Activated B cell treated with CpG ODN at 0.5 μM for 24 hours (primary cell): ENCODE measurements at regions not wholly inside any gene's neighbourhood (a gene's known extent, or its start where the extent isn't known, plus 50 kb on each side); places are given as distances from the start of the nearest gene placed in this dataset.

Experiments used
- ATAC-seq: fragments of 200-7000 bp; cut with Tn5 transposase; one replicate; pipeline ENCODE4 v1.10.0; 2021; ENCODE audit warnings: low read depth, mild to moderate bottlenecking, moderate library complexity
- CTCF ChIA-PET: fragments of 350-600 bp; sonication (Branson Sonifier 250); formaldehyde crosslinking; loops from one replicate; lab custom pipeline; 2021; ENCODE audit warnings: antibody characterized with exemption; lab: Charles Lee
- POLR2A ChIA-PET: fragments of 350-600 bp; sonication (Branson Sonifier 250); formaldehyde crosslinking; loops from one replicate; lab custom pipeline; 2021; ENCODE audit warnings: antibody characterized with exemption; lab: Charles Lee
- DNase-seq: peaks from one replicate; pipeline ENCODE4 v3.0.0; 2022
- H3K27ac Mint-ChIP-seq: one replicate; pipeline ENCODE4 v1.8.0; 2020; ENCODE audit warnings: mixed read lengths
- H3K27me3 Mint-ChIP-seq: one replicate; pipeline ENCODE4 v1.8.0; 2021; ENCODE audit warnings: mixed read lengths
- H3K36me3 Mint-ChIP-seq: one replicate; pipeline ENCODE4 v1.8.0; 2021; ENCODE audit warnings: low read depth, mixed read lengths
- H3K4me1 Mint-ChIP-seq: one replicate; pipeline ENCODE4 v1.8.0; 2021; ENCODE audit warnings: mixed read lengths
- H3K4me3 Mint-ChIP-seq: one replicate; pipeline ENCODE4 v1.8.0; 2020; ENCODE audit warnings: mild to moderate bottlenecking, mixed read lengths
- H3K9me3 Mint-ChIP-seq: one replicate; pipeline ENCODE4 v1.8.0; 2020; ENCODE audit warnings: mixed read lengths
- intact Hi-C: fragments of 100-400 bp; cut with micrococcal nuclease; formaldehyde crosslinking; loops from one replicate; pipeline ENCODE4 v1.15.1; 2024
- TF ChIP-seq, protein P1 (sequence below): fragments of 200-600 bp; IDR thresholded peaks from one replicate; pipeline ENCODE4 v1.8.0; 2022; ENCODE audit warnings: antibody characterized with exemption, mild to moderate bottlenecking

DNA sequence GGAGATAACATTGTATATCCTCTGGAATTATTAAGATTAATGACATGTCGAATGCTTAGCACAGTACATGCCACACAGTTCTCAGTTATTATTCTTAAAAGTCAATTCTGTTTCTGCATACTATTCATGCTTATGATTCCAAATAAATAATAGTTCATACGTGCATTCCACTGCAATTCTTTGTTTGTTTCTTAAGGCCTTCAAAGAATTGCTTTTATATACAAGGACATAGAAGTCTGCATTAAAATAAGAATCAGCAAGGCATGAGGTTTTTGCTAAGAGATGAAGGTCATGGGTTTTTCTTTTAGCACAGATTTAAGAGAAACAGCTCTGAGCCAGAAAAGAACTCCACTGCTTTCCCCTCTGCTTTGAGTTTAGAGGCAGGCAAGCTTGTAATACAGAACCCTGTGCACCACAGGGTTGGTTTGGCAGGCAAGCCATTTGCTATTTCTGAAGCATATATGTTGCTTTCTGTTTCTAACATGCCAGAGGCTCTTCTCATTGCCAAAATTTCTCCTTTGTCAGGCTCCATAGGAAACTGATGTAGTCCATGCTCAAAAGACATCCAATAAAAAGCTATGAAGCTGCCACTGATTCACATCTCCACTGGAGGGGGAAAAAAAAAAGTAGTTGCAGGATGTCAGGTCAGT, 420.6 kb upstream of the TYRP1 start:
- CTCF ChIA-PET, result no interaction called here
- H3K36me3 Mint-ChIP-seq, result no peaks in the 10 kb centered on the region
- H3K27me3 Mint-ChIP-seq, result no peaks in the 10 kb centered on the region
- DNase-seq, result no peak
- H3K4me3 Mint-ChIP-seq, result no peak overlapping the region
- POLR2A ChIA-PET, result no interaction called here
- TF ChIP-seq, protein P1, sequence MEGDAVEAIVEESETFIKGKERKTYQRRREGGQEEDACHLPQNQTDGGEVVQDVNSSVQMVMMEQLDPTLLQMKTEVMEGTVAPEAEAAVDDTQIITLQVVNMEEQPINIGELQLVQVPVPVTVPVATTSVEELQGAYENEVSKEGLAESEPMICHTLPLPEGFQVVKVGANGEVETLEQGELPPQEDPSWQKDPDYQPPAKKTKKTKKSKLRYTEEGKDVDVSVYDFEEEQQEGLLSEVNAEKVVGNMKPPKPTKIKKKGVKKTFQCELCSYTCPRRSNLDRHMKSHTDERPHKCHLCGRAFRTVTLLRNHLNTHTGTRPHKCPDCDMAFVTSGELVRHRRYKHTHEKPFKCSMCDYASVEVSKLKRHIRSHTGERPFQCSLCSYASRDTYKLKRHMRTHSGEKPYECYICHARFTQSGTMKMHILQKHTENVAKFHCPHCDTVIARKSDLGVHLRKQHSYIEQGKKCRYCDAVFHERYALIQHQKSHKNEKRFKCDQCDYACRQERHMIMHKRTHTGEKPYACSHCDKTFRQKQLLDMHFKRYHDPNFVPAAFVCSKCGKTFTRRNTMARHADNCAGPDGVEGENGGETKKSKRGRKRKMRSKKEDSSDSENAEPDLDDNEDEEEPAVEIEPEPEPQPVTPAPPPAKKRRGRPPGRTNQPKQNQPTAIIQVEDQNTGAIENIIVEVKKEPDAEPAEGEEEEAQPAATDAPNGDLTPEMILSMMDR, result no peak
- H3K27ac Mint-ChIP-seq, result no peak overlapping the region
- ATAC-seq, result no peak
- peaks cover 10% of the 10 kb centered on the region for H3K9me3 Mint-ChIP-seq
- no peaks in the 10 kb centered on the region for H3K4me1 Mint-ChIP-seq
- intact Hi-C loops, result no loop called here

DNA sequence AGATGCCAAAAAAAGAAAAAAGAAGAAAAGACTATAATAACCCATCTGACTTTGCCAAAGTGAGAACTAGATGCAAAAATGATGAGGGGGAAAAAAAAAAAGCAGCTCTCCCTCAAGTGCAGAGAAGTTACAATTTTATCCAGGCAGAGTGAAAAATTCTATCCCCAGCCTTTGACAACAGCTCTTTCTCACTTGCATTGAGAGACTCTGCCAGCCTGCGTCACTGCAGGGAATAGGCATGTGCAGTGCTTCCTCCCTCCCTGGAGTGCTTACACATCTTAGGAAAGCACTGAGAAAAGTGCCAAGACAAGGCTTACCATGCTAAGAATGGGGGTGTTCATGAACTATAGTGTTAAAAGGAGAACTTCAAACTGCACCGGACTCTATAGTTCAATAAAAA, 418.6 kb upstream of the TYRP1 start:
- H3K36me3 Mint-ChIP-seq, result no peaks in the 10 kb centered on the region
- CTCF ChIA-PET, result no interaction called here
- no peak overlapping the region for H3K4me3 Mint-ChIP-seq
- intact Hi-C loops, result no loop called here
- POLR2A ChIA-PET, result no interaction called here
- H3K9me3 Mint-ChIP-seq, result peaks cover 14% of the 10 kb centered on the region
- DNase-seq (no peak), ATAC-seq (no peak)
- no peak overlapping the region for H3K27ac Mint-ChIP-seq
- no peaks in the 10 kb centered on the region for H3K4me1 Mint-ChIP-seq
- TF ChIP-seq, protein P1, result no peak
- H3K27me3 Mint-ChIP-seq, result no peaks in the 10 kb centered on the region

DNA sequence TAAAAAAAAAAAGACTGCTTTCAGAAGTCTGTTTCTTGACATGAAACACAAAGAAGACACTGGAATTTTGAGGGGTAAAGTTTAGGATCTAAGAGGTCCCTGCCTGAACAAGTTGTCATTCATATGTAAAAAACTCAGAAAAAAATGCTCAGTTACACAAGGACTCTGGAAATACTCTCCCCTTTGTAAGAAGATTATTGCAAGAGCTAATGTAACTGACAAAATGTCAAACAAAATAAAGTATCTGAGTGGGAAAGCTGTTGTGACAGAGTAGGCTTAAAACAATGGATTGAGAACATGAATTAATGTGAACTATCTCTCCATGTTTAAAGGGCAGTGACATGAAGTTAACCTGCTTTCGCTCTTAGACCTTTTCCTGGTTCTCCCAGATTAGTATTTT, 416.7 kb upstream of the TYRP1 start:
- Mint-ChIP-seq H3K4me3 (no peak overlapping the region), H3K27ac (no peak overlapping the region), H3K36me3 (no peaks in the 10 kb centered on the region), H3K27me3 (no peaks in the 10 kb centered on the region), H3K4me1 (no peaks in the 10 kb centered on the region), H3K9me3 (peaks cover 9% of the 10 kb centered on the region)
- ChIA-PET POLR2A (no interaction called here), CTCF (no interaction called here)
- no peak for ATAC-seq
- TF ChIP-seq, protein P1, result no peak
- intact Hi-C loops, result no loop called here
- no peak for DNase-seq

DNA sequence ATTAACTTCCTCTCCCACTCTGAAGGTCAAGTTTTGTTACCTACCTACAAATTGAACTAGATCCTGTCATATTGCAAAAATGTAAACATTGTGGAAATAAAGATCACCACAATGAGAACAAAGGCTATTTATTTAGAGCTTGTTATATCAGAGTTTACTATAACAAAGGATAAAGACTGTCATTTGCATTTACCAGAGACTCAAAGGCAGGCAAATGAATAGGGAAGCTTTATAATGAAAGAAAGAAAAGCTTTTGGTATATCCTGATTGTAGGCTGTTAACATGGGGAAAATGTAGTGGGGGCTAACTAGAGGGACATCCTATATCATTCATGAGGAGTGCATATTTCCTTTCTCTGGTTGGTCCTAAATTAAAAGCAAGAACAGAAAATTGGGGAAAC, 403.5 kb upstream of the TYRP1 start:
- DNase-seq (no peak), ATAC-seq (no peak)
- ChIA-PET POLR2A (no interaction called here), CTCF (no interaction called here)
- H3K9me3 Mint-ChIP-seq, result no peaks in the 10 kb centered on the region
- TF ChIP-seq, protein P1, result no peak
- H3K36me3 Mint-ChIP-seq, result no peaks in the 10 kb centered on the region
- no peak overlapping the region for H3K4me3 Mint-ChIP-seq
- intact Hi-C loops, result no loop called here
- H3K4me1 Mint-ChIP-seq, result no peaks in the 10 kb centered on the region
- H3K27ac Mint-ChIP-seq, result no peak overlapping the region
- H3K27me3 Mint-ChIP-seq, result no peaks in the 10 kb centered on the region

DNA sequence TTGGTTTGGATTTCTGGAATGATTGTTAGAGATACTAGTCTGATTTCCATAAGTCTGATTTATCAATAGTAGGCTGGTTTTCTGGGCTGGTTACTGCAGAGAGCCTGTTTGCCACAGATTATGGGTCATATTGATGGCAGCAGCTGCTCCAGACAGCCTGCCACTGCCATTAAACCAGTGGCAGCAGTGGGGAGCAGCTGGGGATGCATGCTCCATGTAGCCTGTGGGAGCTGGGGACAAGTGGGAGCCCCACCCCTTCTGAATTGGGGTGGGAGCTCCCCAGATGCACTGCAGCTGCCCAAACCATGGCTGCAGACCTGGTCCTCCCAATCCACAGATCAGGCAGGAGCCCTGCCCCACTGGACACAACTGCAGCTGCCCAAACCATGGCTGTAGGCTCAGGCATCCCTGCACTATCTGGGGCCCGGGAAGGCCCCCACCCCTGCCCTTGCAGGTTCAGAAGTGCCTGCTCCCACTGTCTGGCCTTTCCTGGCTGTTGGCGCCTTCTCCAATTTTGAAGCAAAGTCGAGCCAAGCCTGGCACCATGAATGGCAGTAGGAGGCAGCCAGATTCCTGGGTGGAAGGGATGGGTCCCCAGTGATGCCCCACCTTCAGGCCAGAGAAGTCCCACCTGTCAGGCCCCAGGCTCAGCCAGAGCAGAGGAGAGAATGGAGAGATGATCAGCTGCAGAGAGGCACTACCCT, 402.9 kb upstream of the TYRP1 start:
- TF ChIP-seq, protein P1, result no peak
- no peaks in the 10 kb centered on the region for H3K9me3 Mint-ChIP-seq
- intact Hi-C loops, result no loop called here
- no peak overlapping the region for H3K4me3 Mint-ChIP-seq
- ATAC-seq (no peak), DNase-seq (no peak)
- no peaks in the 10 kb centered on the region for H3K27me3 Mint-ChIP-seq
- no peaks in the 10 kb centered on the region for H3K36me3 Mint-ChIP-seq
- POLR2A ChIA-PET, result no interaction called here
- CTCF ChIA-PET, result no interaction called here
- no peak overlapping the region for H3K27ac Mint-ChIP-seq
- H3K4me1 Mint-ChIP-seq, result no peaks in the 10 kb centered on the region
